Esophagus squamous epithelium (tissue), 4 donors: ENCODE measurements at regions not wholly inside any gene's neighbourhood (a gene's known extent, or its start where the extent isn't known, plus 50 kb on each side); places are given as distances from the start of the nearest gene placed in this dataset.
"Not testable (repeated sequence)": the region's sequence is repeated elsewhere in the genome, so short reads cannot be mapped to it uniquely, and the experiment has no call there.

Experiments used
- CTCF ChIP-seq, 6 experiments: fragments of 450-650 bp in 4 of 6; fragments of 200-600 bp in 2 of 6; sonication (generic) in 2 of 6; IDR thresholded peaks; one replicate each; pipeline ENCODE4 v1.5.1; 2016 to 2019; ENCODE audit warnings: antibody characterized with exemption in 6 of 6, mild to moderate bottlenecking in 4 of 6, moderate library complexity in 4 of 6
- POLR2A ChIP-seq, 4 donors: fragments of 450-650 bp; IDR thresholded peaks; one replicate each; pipeline ENCODE4 v1.6.1; 2017; ENCODE audit warnings: antibody characterized with exemption in 4 of 4, mild to moderate bottlenecking in 4 of 4, moderate library complexity in 3 of 4

GRCh38 chr11:54855047-54855446 lies 148.4 kb downstream of the OR4A5 start:
- not testable (repeated sequence) for TF ChIP-seq POLR2A, CTCF (IDR thresholded peaks at IDR 0.05)
